Spinal cord (tissue), 9 donors: ENCODE measurements at regions not wholly inside any gene's neighbourhood (a gene's known extent, or its start where the extent isn't known, plus 50 kb on each side); places are given as distances from the start of the nearest gene placed in this dataset.

Experiments used
- DNase-seq, 6 donors: peaks; one replicate each; pipeline versions ENCODE4 v3.0.0 to v3.0.0-alpha.2; 2013 to 2015; ENCODE audit warnings: low spot score in 6 of 6, low read depth in 4 of 6
- H3K27ac ChIP-seq: one replicate; pipeline ENCODE4 v1.5.1; 2013; ENCODE audit warnings: low read depth, low read length, control low read depth
- H3K27me3 ChIP-seq: one replicate; pipeline ENCODE4 v1.6.1; 2013; ENCODE audit warnings: low read length; ENCODE audit not compliant: control insufficient read depth, insufficient read depth
- H3K36me3 ChIP-seq: one replicate; pipeline ENCODE4 v1.6.1; 2013; ENCODE audit warnings: low read length; ENCODE audit not compliant: control insufficient read depth, insufficient read depth
- H3K4me1 ChIP-seq: one replicate; pipeline ENCODE4 v1.6.1; 2013; ENCODE audit warnings: low read length; ENCODE audit not compliant: control insufficient read depth, insufficient read depth
- H3K4me3 ChIP-seq: one replicate; pipeline ENCODE4 v1.5.1; 2013; ENCODE audit warnings: low read depth, low read length, control low read depth
- H3K9me3 ChIP-seq: one replicate; pipeline ENCODE4 v1.6.1; 2013; ENCODE audit warnings: low read length; ENCODE audit not compliant: control insufficient read depth, insufficient read depth
- WGBS: methylation state at CpG from one replicate; pipeline ENCODE4 v1.1.5; 2013; ENCODE audit warnings: missing lambda C conversion rate; ENCODE audit not compliant: insufficient coverage; 5-methylcytosine and 5-hydroxymethylcytosine counted together
- donor health status: healthy.

DNA sequence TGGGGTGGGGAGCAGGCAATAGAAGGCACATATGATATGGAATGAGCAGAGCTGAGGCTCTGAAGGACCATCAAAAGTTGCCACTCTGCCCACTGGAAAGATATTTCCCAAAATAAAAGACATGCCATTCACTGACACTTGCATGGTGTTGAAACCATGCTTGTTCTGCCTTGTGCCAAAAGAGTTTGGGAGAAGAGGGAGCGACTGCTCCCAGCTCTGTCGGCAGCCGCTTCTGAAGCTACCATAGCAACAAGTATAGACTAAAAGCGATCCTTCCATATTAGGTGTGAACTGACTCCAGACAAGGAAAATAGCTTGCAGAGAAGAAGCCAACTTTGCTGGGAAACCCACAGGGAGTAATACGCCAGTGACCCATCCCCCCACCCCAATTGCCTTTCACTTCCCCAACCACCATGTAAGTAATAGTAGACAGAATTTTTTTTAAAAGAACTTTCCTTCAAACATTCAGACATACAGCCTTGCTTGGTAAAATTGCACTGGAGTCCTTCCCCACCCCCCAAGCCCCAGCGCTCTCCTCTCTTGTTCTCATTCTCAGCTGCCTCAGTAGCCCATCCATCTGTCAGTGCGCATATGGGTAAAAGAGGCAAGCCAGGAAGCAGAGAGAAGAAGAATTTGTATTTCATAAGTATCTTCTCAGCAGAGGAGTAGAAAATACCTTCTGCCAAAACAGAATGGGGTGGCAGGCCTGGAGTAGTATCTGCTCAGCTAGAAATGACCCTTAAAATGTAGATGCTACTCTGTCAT lies 263.7 kb downstream of the OMA1 start:
- H3K27ac ChIP-seq: no peak overlapping the region
- no CpG with 5 or more reads among the region's 7 CpGs for WGBS

DNA sequence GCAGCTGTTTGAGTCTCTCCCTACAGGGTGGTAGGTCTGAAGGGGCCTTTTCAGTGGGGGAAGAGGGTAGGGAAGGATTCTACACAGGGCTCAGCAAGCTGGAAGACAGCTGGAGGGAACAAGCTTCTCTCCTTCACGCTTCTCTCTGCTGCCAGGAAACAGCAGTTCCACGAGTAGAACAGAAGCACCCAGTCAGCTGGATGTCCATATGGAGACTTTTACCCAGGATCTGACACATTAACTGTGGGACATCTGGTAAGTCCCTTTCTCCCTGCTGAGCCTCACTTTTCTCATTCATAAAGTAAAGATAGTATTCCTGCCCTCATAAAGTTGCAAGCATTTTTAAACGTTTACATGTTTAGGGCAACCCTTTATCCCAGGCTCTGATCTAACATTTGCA lies 280.3 kb downstream of the OMA1 start:
- DNase-seq: peak in 1 of 6 donors; percentile 11
- no peaks in the 10 kb centered on the region for H3K27me3 ChIP-seq
- H3K9me3 ChIP-seq: no peaks in the 10 kb centered on the region
- no peak overlapping the region for H3K27ac ChIP-seq
- 70% methylated on average over 2 of the region's 3 CpGs for WGBS
- H3K36me3 ChIP-seq: no peaks in the 10 kb centered on the region
- H3K4me1 ChIP-seq: no peaks in the 10 kb centered on the region
- no peak overlapping the region for H3K4me3 ChIP-seq

More for the DNA sequence above, 263.7 kb downstream of the OMA1 start:
- no peaks in the 10 kb centered on the region for H3K27me3 ChIP-seq
- DNase-seq: peak in 2 of 6 donors; percentile 20 to 91
- H3K4me3 ChIP-seq: no peak overlapping the region
- no peaks in the 10 kb centered on the region for H3K36me3 ChIP-seq
- no peaks in the 10 kb centered on the region for H3K9me3 ChIP-seq
- no peaks in the 10 kb centered on the region for H3K4me1 ChIP-seq

DNA sequence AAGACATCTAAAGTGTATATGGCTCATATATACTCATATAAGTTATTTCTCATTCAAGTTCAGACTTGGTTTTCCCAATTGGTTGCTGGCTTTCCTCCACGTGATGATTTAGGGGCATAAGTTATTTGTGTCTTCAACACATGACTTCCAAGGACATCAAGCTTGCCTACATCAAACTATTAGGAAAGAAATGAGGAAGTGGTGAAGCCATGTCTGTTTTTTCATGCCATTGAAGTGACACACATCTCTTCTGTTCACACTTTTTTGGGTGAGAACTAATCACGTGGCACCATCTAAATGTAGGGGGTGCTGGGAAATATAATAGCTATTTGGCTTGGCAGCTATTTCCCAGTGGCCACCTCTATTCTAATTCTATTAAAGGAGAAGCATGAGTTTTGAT lies 282.1 kb downstream of the OMA1 start:
- no peak for DNase-seq
- no peaks in the 10 kb centered on the region for H3K36me3 ChIP-seq
- WGBS: no CpG with 5 or more reads among the region's 2 CpGs
- no peak overlapping the region for H3K4me3 ChIP-seq
- no peak overlapping the region for H3K27ac ChIP-seq
- no peaks in the 10 kb centered on the region for H3K9me3 ChIP-seq
- no peaks in the 10 kb centered on the region for H3K27me3 ChIP-seq
- H3K4me1 ChIP-seq: no peaks in the 10 kb centered on the region

DNA sequence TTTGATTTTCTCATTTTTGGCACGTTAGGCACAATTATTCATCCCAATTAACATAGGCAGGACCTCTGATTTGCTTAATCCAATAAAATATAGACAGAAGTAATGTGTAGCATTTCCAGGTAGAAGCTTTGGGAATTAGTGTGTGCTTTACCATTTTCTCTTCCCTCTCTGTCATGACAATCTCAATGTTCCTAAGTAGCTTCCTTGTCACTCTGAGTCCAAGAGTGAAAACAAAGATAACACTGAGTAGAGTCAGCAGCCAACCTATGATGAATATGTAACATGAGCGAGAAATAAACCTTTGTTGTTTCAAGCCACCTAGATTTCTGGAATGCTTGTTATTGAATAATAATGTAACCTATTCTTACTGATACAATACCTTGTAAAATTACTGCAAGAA lies 283.8 kb downstream of the OMA1 start:
- H3K36me3 ChIP-seq: no peaks in the 10 kb centered on the region

DNA sequence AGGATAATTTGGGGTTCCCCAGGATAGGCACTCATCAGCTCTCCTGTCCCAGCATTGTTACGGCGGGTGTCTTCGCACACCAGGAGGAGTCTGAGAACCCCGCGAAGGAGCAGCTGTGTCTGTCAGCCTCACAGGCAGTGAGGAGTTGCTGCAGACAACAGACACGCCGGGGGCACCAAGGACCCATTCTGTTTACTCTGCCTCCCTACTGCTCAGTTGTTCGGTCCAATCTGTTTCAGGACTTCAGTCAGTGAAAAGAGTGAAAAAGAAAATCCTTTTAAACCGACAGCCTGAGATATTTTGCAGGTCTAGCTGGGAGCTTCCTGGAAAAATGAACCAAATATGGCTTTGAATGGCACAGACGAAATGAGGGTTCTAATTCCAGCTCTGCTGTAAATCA lies 288.4 kb downstream of the OMA1 start:
- Histone ChIP-seq H3K9me3 (no peaks in the 10 kb centered on the region), H3K4me1 (no peaks in the 10 kb centered on the region), H3K27ac (no peak overlapping the region), H3K4me3 (no peak overlapping the region), H3K36me3 (no peaks in the 10 kb centered on the region), H3K27me3 (no peaks in the 10 kb centered on the region)
- 57% methylated on average over 10 of the region's 10 CpGs for WGBS
- peak in 2 of 6 donors; percentile 34 to 49 for DNase-seq

More for the DNA sequence above, 283.8 kb downstream of the OMA1 start:
- Histone ChIP-seq H3K9me3 (no peaks in the 10 kb centered on the region), H3K27ac (no peak overlapping the region), H3K27me3 (no peaks in the 10 kb centered on the region), H3K4me1 (no peaks in the 10 kb centered on the region), H3K4me3 (no peak overlapping the region)
- DNase-seq: no peak
- no CpG with 5 or more reads among the region's 2 CpGs for WGBS

DNA sequence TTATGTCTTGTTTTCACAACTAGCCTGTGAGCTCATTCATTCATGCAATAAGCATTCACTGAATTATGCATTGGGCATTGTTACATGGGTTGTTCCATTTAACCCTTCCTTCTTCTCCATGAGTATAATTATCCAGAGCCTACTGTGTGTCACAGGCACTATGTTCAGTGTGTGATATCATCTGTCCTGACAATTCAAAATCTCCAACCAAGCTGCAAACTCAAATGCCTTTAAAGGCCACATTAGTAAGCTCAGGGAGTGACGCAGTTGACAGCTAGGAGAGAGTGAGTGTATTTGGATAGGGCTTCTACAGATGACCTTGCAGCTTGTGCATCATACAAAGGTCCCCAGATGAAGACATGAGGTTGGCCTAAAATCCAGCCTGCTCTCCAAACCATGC lies 289.5 kb downstream of the OMA1 start:
- no peak for DNase-seq
- Histone ChIP-seq H3K4me3 (no peak overlapping the region), H3K4me1 (no peaks in the 10 kb centered on the region), H3K27ac (no peak overlapping the region), H3K36me3 (no peaks in the 10 kb centered on the region), H3K9me3 (no peaks in the 10 kb centered on the region), H3K27me3 (no peaks in the 10 kb centered on the region)
- WGBS: no CpG with 5 or more reads among the region's 1 CpG

DNA sequence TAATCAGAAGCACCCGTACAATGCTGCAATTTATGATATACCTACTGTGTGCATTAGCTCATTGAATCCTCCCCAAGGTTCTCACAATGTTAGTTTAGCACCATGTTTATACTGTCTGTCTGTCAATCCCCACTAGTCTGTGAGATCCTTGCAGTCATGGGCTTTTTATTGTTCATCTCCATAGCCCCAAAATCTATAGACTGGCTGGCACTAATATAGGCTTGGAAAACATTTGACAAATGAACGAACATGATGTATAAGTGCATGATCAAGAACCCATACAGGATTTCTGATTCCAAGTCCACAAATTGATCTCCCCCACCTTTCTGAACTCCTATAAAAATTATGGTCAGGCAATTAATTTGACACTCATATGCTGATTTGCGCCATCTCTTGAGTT lies 290.0 kb downstream of the OMA1 start:
- WGBS: 100% methylated on average over 1 of the region's 3 CpGs
- H3K9me3 ChIP-seq: no peaks in the 10 kb centered on the region

DNA sequence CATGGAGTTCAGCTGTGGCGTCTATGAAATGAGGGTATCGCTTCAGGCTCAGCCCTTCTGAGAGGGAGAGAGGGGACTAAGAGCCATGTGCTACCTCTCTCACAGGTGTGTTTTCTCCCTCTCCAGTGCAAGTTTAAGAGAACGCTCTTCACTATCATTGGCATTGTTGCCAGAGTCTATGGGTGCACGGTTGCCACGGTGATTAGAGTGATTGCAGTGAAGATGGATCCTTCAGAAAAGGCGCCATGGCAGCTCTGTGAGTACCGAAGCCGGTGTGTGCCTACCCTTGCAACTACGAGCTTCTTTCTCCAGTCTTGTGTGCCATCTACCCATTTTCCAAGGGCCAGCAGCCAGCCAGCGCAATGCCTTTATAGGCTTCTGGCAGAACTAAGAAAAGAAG lies 290.5 kb downstream of the OMA1 start:
- no peaks in the 10 kb centered on the region for H3K27me3 ChIP-seq
- 77% methylated on average over 3 of the region's 10 CpGs for WGBS
- no peak overlapping the region for H3K4me3 ChIP-seq
- H3K4me1 ChIP-seq: no peaks in the 10 kb centered on the region
- peak in 1 of 6 donors; percentile 63 for DNase-seq
- H3K9me3 ChIP-seq: no peaks in the 10 kb centered on the region
- no peak overlapping the region for H3K27ac ChIP-seq
- H3K36me3 ChIP-seq: no peaks in the 10 kb centered on the region

More for the DNA sequence above, 290.0 kb downstream of the OMA1 start:
- Histone ChIP-seq H3K27ac (no peak overlapping the region), H3K27me3 (no peaks in the 10 kb centered on the region), H3K4me3 (no peak overlapping the region), H3K36me3 (no peaks in the 10 kb centered on the region), H3K4me1 (no peaks in the 10 kb centered on the region)
- DNase-seq: no peak

DNA sequence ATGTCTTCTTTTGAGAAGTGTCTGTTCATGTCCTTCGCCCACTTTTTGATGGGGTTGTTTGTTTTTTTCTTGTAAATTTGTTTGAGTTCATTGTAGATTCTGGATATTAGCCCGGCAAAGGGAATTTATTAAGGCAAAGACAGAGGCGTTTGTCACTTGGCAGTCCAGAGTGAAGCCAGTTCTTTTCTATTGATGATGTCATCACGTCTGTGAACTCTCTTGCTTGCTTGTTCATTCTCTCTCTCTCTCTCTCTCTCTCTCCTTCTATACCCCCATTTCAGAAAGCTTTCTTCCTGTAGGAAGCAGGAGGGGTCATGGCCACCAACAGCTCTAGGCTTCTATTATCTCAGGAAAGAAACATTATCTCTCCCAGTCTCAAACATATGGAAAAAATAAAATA lies 291.3 kb downstream of the OMA1 start:
- Histone ChIP-seq H3K4me3 (no peak overlapping the region), H3K27ac (no peak overlapping the region), H3K36me3 (no peaks in the 10 kb centered on the region), H3K27me3 (peaks cover 3% of the 10 kb centered on the region), H3K9me3 (no peaks in the 10 kb centered on the region), H3K4me1 (peaks cover 5% of the 10 kb centered on the region)
- no CpG with 5 or more reads among the region's 4 CpGs for WGBS
- no peak for DNase-seq

DNA sequence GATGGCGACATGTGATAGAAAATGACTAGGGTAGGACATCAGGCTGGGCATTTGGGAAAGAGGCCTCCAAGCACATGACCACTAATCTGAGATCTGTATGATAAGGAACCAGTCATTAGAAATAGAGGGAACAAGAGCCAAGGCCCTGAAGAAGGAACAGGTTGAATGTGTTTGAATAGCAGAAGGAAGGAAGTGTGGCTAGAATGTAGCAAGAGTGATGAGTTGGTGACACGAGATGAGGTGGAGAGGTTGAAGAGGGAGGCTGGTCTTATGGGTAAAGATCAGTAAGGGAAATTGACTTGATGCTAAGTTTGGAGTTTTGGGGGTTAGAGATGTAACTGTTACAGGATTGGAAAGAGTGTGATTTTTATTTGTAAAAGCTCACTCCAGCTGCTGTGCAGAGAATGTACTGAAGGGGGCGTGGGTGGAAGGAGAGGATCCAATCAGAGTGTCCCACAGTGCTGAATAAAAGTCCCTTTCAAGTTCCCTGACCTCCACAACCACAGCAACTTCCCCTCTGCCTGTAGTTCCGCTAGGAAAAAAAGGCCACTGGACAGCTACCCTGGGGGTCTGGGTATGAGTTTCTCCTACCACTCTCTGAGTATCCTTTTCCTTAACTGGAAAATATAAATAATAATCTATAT lies 295.0 kb downstream of the OMA1 start:
- Histone ChIP-seq H3K27me3 (peaks cover 24% of the 10 kb centered on the region), H3K36me3 (no peaks in the 10 kb centered on the region), H3K4me1 (peaks cover 22% of the 10 kb centered on the region), H3K4me3 (no peak overlapping the region), H3K27ac (no peak overlapping the region), H3K9me3 (no peaks in the 10 kb centered on the region)
- 69% methylated on average over 2 of the region's 4 CpGs for WGBS
- no peak for DNase-seq
